ENCODE measurements at regions not wholly inside any gene's neighbourhood (a gene's known extent, or its start where the extent isn't known, plus 50 kb on each side); places are given as distances from the start of the nearest gene placed in this dataset.

GRCh38 chr10:2949948-2950354 is 117.4 kb upstream of the PFKP start:
- Mint-ChIP-seq H3K9me3 (no peaks in the 10 kb centered on the region), H3K27ac (no peak overlapping the region), H3K36me3 (no peaks in the 10 kb centered on the region), H3K4me3 (no peak overlapping the region), H3K4me1 (no peaks in the 10 kb centered on the region), H3K27me3 (peaks cover 15% of the 10 kb centered on the region)
- DNase-seq: no peak
- CTCF ChIA-PET: no interaction called here

- Mint-ChIP-seq H3K4me1 (no peaks in the 10 kb centered on the region), H3K4me3 (no peak overlapping the region), H3K27ac (no peak overlapping the region), H3K36me3 (no peaks in the 10 kb centered on the region), H3K9me3 (no peaks in the 10 kb centered on the region), H3K27me3 (peaks cover 11% of the 10 kb centered on the region)
- DNase-seq: no peak
- CTCF ChIA-PET: no interaction called here
Measured at GRCh38 chr10:2949221-2949947, 118.0 kb upstream of the PFKP start.

- Mint-ChIP-seq H3K27ac (no peak overlapping the region), H3K4me1 (no peaks in the 10 kb centered on the region), H3K4me3 (no peak overlapping the region), H3K27me3 (peaks cover 11% of the 10 kb centered on the region), H3K36me3 (no peaks in the 10 kb centered on the region), H3K9me3 (no peaks in the 10 kb centered on the region)
- DNase-seq: no peak
- CTCF ChIA-PET: no interaction called here
Measured at GRCh38 chr10:2948127-2948854, 119.1 kb upstream of the PFKP start.

- no peaks in the 10 kb centered on the region for H3K36me3 Mint-ChIP-seq
- no peak for DNase-seq
- H3K4me1 Mint-ChIP-seq: no peaks in the 10 kb centered on the region
- H3K9me3 Mint-ChIP-seq: no peaks in the 10 kb centered on the region
- no peak overlapping the region for H3K27ac Mint-ChIP-seq
- peaks cover 13% of the 10 kb centered on the region for H3K27me3 Mint-ChIP-seq
- H3K4me3 Mint-ChIP-seq: no peak overlapping the region
- CTCF ChIA-PET: interaction anchor here (0.6 kb wide), 1 partner anchor 8 kb away, joined by 3 read pairs; no protein-coding TSS in a partner anchor
Measured at GRCh38 chr10:2944788-2945187, 122.6 kb upstream of the PFKP start.

- H3K27me3 Mint-ChIP-seq: peaks cover 15% of the 10 kb centered on the region
- H3K9me3 Mint-ChIP-seq: no peaks in the 10 kb centered on the region
- no peak overlapping the region for H3K4me3 Mint-ChIP-seq
- no peak overlapping the region for H3K27ac Mint-ChIP-seq
- no peaks in the 10 kb centered on the region for H3K36me3 Mint-ChIP-seq
- DNase-seq: no peak
- no peaks in the 10 kb centered on the region for H3K4me1 Mint-ChIP-seq
- CTCF ChIA-PET: no interaction called here
Measured at GRCh38 chr10:2943932-2944614, 123.3 kb upstream of the PFKP start.

- Mint-ChIP-seq H3K27ac (no peak overlapping the region), H3K36me3 (no peaks in the 10 kb centered on the region), H3K4me1 (no peaks in the 10 kb centered on the region), H3K4me3 (no peak overlapping the region), H3K27me3 (peaks cover 16% of the 10 kb centered on the region), H3K9me3 (no peaks in the 10 kb centered on the region)
- CTCF ChIA-PET: no interaction called here
- DNase-seq: no peak
Measured at GRCh38 chr10:2942938-2943337, 124.4 kb upstream of the PFKP start.

GRCh38 chr10:2938869-2939268 is 128.5 kb upstream of the PFKP start:
- Mint-ChIP-seq H3K4me1 (no peaks in the 10 kb centered on the region), H3K9me3 (no peaks in the 10 kb centered on the region), H3K27ac (no peak overlapping the region), H3K36me3 (no peaks in the 10 kb centered on the region), H3K4me3 (no peak overlapping the region), H3K27me3 (peaks cover 27% of the 10 kb centered on the region)
- CTCF ChIA-PET: no interaction called here
- DNase-seq: no peak

GRCh38 chr10:2936816-2937215 is 130.5 kb upstream of the PFKP start:
- Mint-ChIP-seq H3K9me3 (no peaks in the 10 kb centered on the region), H3K36me3 (no peaks in the 10 kb centered on the region), H3K4me1 (no peaks in the 10 kb centered on the region), H3K4me3 (no peak overlapping the region), H3K27ac (no peak overlapping the region), H3K27me3 (peaks cover 23% of the 10 kb centered on the region)
- DNase-seq: no peak
- CTCF ChIA-PET: interaction anchor here (0.6 to 1.4 kb wide), 2 partner anchors 8 kb away, joined by 3 to 5 read pairs; no protein-coding TSS in a partner anchor

- CTCF ChIA-PET: no interaction called here
- Mint-ChIP-seq H3K36me3 (no peaks in the 10 kb centered on the region), H3K9me3 (no peaks in the 10 kb centered on the region), H3K27me3 (peaks cover 23% of the 10 kb centered on the region), H3K4me3 (no peak overlapping the region), H3K4me1 (no peaks in the 10 kb centered on the region), H3K27ac (no peak overlapping the region)
- no peak for DNase-seq
Measured at GRCh38 chr10:2935647-2936386, 131.5 kb upstream of the PFKP start.

GRCh38 chr10:2933924-2934323 is 133.4 kb upstream of the PFKP start:
- DNase-seq: no peak
- H3K27me3 Mint-ChIP-seq: peaks cover 19% of the 10 kb centered on the region
- no peaks in the 10 kb centered on the region for H3K9me3 Mint-ChIP-seq
- no peaks in the 10 kb centered on the region for H3K36me3 Mint-ChIP-seq
- H3K4me3 Mint-ChIP-seq: no peak overlapping the region
- no peak overlapping the region for H3K27ac Mint-ChIP-seq
- no peaks in the 10 kb centered on the region for H3K4me1 Mint-ChIP-seq
- CTCF ChIA-PET: no interaction called here

- Mint-ChIP-seq H3K9me3 (no peaks in the 10 kb centered on the region), H3K27ac (no peak overlapping the region), H3K27me3 (peaks cover 15% of the 10 kb centered on the region), H3K36me3 (no peaks in the 10 kb centered on the region), H3K4me1 (no peaks in the 10 kb centered on the region), H3K4me3 (no peak overlapping the region)
- CTCF ChIA-PET: no interaction called here
- no peak for DNase-seq
Measured at GRCh38 chr10:2933519-2933918, 133.8 kb upstream of the PFKP start.

- Mint-ChIP-seq H3K9me3 (no peaks in the 10 kb centered on the region), H3K4me1 (no peaks in the 10 kb centered on the region), H3K4me3 (no peak overlapping the region), H3K27me3 (peaks cover 20% of the 10 kb centered on the region), H3K27ac (no peak overlapping the region), H3K36me3 (no peaks in the 10 kb centered on the region)
- DNase-seq: no peak
- CTCF ChIA-PET: no interaction called here
Measured at GRCh38 chr10:2933071-2933470, 134.3 kb upstream of the PFKP start.

- no peak for DNase-seq
- CTCF ChIA-PET: interaction anchor here (0.6 to 6.4 kb wide), 3 partner anchors 56 to 803 kb away, joined by 3 to 44 read pairs (median 4); no protein-coding TSS in a partner anchor
- Mint-ChIP-seq H3K4me3 (no peak overlapping the region), H3K9me3 (no peaks in the 10 kb centered on the region), H3K36me3 (no peaks in the 10 kb centered on the region), H3K27ac (no peak overlapping the region), H3K27me3 (peaks cover 22% of the 10 kb centered on the region), H3K4me1 (peaks cover 7% of the 10 kb centered on the region)
Measured at GRCh38 chr10:2929480-2930258, 137.7 kb upstream of the PFKP start.

Measured in activated naive CD4-positive, alpha-beta T cell treated with anti-CD3 and anti-CD28 coated beads, Interleukin-2, amount 10 ng/mL, durations not matched to agents 7 days and 5 days (primary cell).